ENCODE measurements at regions not wholly inside any gene's neighbourhood (a gene's known extent, or its start where the extent isn't known, plus 50 kb on each side); places are given as distances from the start of the nearest gene placed in this dataset.
"Not testable (repeated sequence)": the region's sequence is repeated elsewhere in the genome, so short reads cannot be mapped to it uniquely, and the experiment has no call there.

GRCh38 chr12:131247026-131247725, 293.5 kb downstream of the ADGRD1 start:
- 38% methylated on average over 3 of the region's 15 CpGs; no CpG with 5 or more reads in 1 of the 2 experiments for WGBS, 2 experiments (ENCODE audit: extremely low coverage in 2 of 2, insufficient read length in 1 of 2)
- H3K9ac ChIP-seq (ENCODE audit: low read depth, low read length); H3K27ac ChIP-seq (ENCODE audit: insufficient read depth, low read length); H3K23ac ChIP-seq (ENCODE audit: low read depth, low read length); BruUV-seq (replicated peaks); H3K4me2 ChIP-seq (ENCODE audit: low read depth, low read length); H3K9me1 ChIP-seq (ENCODE audit: insufficient read depth, low read length); POLR2A ChIA-PET (ENCODE audit: unreplicated experiment); H3K36me3 ChIP-seq (ENCODE audit: control insufficient read depth, insufficient read depth, low read length); H4K20me1 ChIP-seq (ENCODE audit: insufficient read depth, low read length); ATAC-seq (ENCODE audit: low read depth); H2BK120ac ChIP-seq (ENCODE audit: low read depth, low read length); H3K4me1 ChIP-seq (ENCODE audit: control insufficient read depth, insufficient read depth, low read length); H2AFZ ChIP-seq (replicated peaks; ENCODE audit: low read length, poor library complexity); H4K91ac ChIP-seq (ENCODE audit: insufficient read depth, low read depth, low read length); CTCF ChIA-PET; H3K18ac ChIP-seq (ENCODE audit: low read depth, low read length); in situ Hi-C loops (cut with MboI; ENCODE audit: low sequenced_read_pairs); H4K8ac ChIP-seq (ENCODE audit: low read depth in 2 of 2, low read length in 2 of 2); H3K14ac ChIP-seq (replicated peaks; ENCODE audit: low read depth, low read length); H2AK5ac ChIP-seq (ENCODE audit: low read depth, low read length); DNase-seq; H3K4me3 ChIP-seq (ENCODE audit: insufficient read depth, low read depth, low read length); H2AK9ac ChIP-seq (replicated peaks; ENCODE audit: low read depth, low read length, poor library complexity); intact Hi-C loops (cut with micrococcal nuclease); dilution Hi-C loops (cut with HindIII; ENCODE audit: low sequenced_read_pairs, unreplicated experiment); H2BK20ac ChIP-seq (ENCODE audit: low read depth, low read length); H2BK15ac ChIP-seq (ENCODE audit: low read depth, low read length); H4K5ac ChIP-seq (ENCODE audit: low read depth, low read length); H3K27me3 ChIP-seq (ENCODE audit: control insufficient read depth, insufficient read depth, low read length); H3K4ac ChIP-seq (ENCODE audit: low read depth, low read length); H2BK5ac ChIP-seq (ENCODE audit: low read depth, low read length, poor library complexity, severe bottlenecking); H3K79me1 ChIP-seq (ENCODE audit: low read depth in 1 of 2, low read length in 2 of 2); H3K56ac ChIP-seq (ENCODE audit: extremely low read depth, insufficient read depth, low read length): not testable (repeated sequence)
- H3K9me3 ChIP-seq (ENCODE audit: control insufficient read depth, insufficient read depth, low read length), result peaks cover 35% of the 10 kb centered on the region

DNA sequence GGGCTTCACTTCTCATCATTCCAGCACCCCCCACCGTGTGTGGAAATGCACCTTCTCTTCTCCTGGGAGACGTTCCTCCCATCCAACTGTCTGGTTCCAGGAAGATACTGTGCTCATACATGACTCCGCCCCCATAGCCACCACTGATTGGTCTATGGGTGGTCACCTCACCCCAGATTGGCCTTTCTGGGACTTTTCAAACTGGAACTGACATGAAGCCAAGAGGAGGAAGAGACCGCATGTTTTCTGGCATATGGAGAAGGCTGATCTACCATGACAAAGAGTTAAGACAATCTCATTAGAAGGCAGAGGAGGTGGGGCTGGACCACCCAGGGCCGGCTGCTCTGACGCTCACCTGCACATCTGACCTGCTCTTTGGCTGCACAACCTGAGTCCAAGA, 294.2 kb downstream of the ADGRD1 start:
- H2BK5ac ChIP-seq (ENCODE audit: low read depth, low read length, poor library complexity, severe bottlenecking); H3K4ac ChIP-seq (ENCODE audit: low read depth, low read length); H4K5ac ChIP-seq (ENCODE audit: low read depth, low read length); ATAC-seq (ENCODE audit: low read depth); H3K56ac ChIP-seq (ENCODE audit: extremely low read depth, insufficient read depth, low read length); H3K79me1 ChIP-seq (ENCODE audit: low read depth in 1 of 2, low read length in 2 of 2); H2BK120ac ChIP-seq (ENCODE audit: low read depth, low read length); H2AFZ ChIP-seq (replicated peaks; ENCODE audit: low read length, poor library complexity); H3K36me3 ChIP-seq (ENCODE audit: control insufficient read depth, insufficient read depth, low read length); H3K18ac ChIP-seq (ENCODE audit: low read depth, low read length); H3K27me3 ChIP-seq (ENCODE audit: control insufficient read depth, insufficient read depth, low read length); H3K4me3 ChIP-seq (ENCODE audit: insufficient read depth, low read depth, low read length); dilution Hi-C loops (cut with HindIII; ENCODE audit: low sequenced_read_pairs, unreplicated experiment); H3K4me1 ChIP-seq (ENCODE audit: control insufficient read depth, insufficient read depth, low read length); H3K27ac ChIP-seq (ENCODE audit: insufficient read depth, low read length); H3K9me1 ChIP-seq (ENCODE audit: insufficient read depth, low read length); POLR2A ChIA-PET (ENCODE audit: unreplicated experiment); H2AK9ac ChIP-seq (replicated peaks; ENCODE audit: low read depth, low read length, poor library complexity); H3K14ac ChIP-seq (replicated peaks; ENCODE audit: low read depth, low read length); H2BK20ac ChIP-seq (ENCODE audit: low read depth, low read length); DNase-seq; H3K9ac ChIP-seq (ENCODE audit: low read depth, low read length); CTCF ChIA-PET; H4K8ac ChIP-seq (ENCODE audit: low read depth in 2 of 2, low read length in 2 of 2); H4K91ac ChIP-seq (ENCODE audit: insufficient read depth, low read depth, low read length); H2AK5ac ChIP-seq (ENCODE audit: low read depth, low read length); BruUV-seq (replicated peaks); H3K4me2 ChIP-seq (ENCODE audit: low read depth, low read length); in situ Hi-C loops (cut with MboI; ENCODE audit: low sequenced_read_pairs); H2BK15ac ChIP-seq (ENCODE audit: low read depth, low read length); intact Hi-C loops (cut with micrococcal nuclease); H3K23ac ChIP-seq (ENCODE audit: low read depth, low read length); H4K20me1 ChIP-seq (ENCODE audit: insufficient read depth, low read length): not testable (repeated sequence)
- H3K9me3 ChIP-seq (ENCODE audit: control insufficient read depth, insufficient read depth, low read length), result peaks cover 38% of the 10 kb centered on the region
- WGBS, 2 experiments (ENCODE audit: extremely low coverage in 2 of 2, insufficient read length in 1 of 2), result no CpG with 5 or more reads among the region's 6 CpGs

All from IMR-90 (cell line).